A673 (cell line): ENCODE measurements at regions not wholly inside any gene's neighbourhood (a gene's known extent, or its start where the extent isn't known, plus 50 kb on each side); places are given as distances from the start of the nearest gene placed in this dataset.
"Not testable (repeated sequence)": the region's sequence is repeated elsewhere in the genome, so short reads cannot be mapped to it uniquely, and the experiment has no call there.

ENCODE experiments used
- CTCF ChIP-seq: fragments of 300-800, 200-600 bp; sonication (generic); conservative IDR thresholded peaks from 2 replicates; pipeline ENCODE4 v1.5.1; 2017; ENCODE audit warnings: low read depth, mild to moderate bottlenecking, antibody characterized with exemption, low read length, moderate library complexity, mixed read lengths
- EZH2 ChIP-seq: fragments of 200-600 bp; sonication (generic); IDR thresholded peaks from 2 replicates; pipeline ENCODE4 v1.6.1; 2017; ENCODE audit warnings: borderline replicate concordance, low read depth, mild to moderate bottlenecking, mixed read lengths, antibody characterized with exemption, low read length; ENCODE audit not compliant: poor library complexity, severe bottlenecking

DNA sequence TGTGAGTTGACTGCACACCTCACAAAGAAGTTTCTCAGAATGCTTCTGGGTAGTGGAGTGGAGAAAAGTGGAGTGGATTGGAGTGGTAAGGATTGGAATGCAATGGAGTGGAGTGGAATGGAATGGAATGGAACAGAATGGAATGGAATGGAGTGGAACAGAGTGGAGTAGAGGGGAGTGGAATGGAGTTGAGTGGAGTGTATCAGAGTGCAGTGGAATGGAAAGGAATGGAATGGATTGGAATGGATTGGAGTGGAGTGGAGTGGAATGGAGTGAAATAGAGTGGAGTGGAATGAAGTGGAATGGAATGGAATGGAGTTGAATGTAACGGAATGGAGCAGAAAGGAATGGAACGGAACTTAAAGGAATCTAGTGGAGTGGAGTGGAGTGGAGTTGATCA lies 5194.2 kb upstream of the TPTE start:
- TF ChIP-seq EZH2, CTCF: not testable (repeated sequence)
